HL-60 (cell line): ENCODE measurements at regions not wholly inside any gene's neighbourhood (a gene's known extent, or its start where the extent isn't known, plus 50 kb on each side); places are given as distances from the start of the nearest gene placed in this dataset.

Experiments used
- CTCF ChIP-seq: IDR thresholded peaks from one replicate; pipeline ENCODE4 v1.5.1; 2011; ENCODE audit warnings: low read length, control low read depth, inconsistent platforms; ENCODE audit not compliant: insufficient read depth
- REST ChIP-seq: IDR thresholded peaks from 2 replicates; pipeline ENCODE4 v1.6.1; 2012; ENCODE audit warnings: low read depth; ENCODE audit not compliant: insufficient replicate concordance

- TF ChIP-seq CTCF (no peak), REST (no peak)
These were observed 145.1 kb upstream of the SP8 start for GRCh38 chr7:20931739-20932138.
